Endodermal cell (in vitro differentiated cells): ENCODE measurements at regions not wholly inside any gene's neighbourhood (a gene's known extent, or its start where the extent isn't known, plus 50 kb on each side); places are given as distances from the start of the nearest gene placed in this dataset.

Experiments
- DNase-seq: peaks from one replicate; pipeline ENCODE4 v3.0.0-alpha.2; 2017
- H3K27ac ChIP-seq: 2 replicates; pipeline ENCODE4 v1.5.1; 2013; ENCODE audit warnings: mild to moderate bottlenecking, low read depth, low read length, moderate library complexity
- H3K27me3 ChIP-seq: 2 replicates; pipeline ENCODE4 v1.6.1; 2013; ENCODE audit warnings: mild to moderate bottlenecking, low read length, moderate library complexity; ENCODE audit not compliant: insufficient read depth, control insufficient read depth, poor library complexity, severe bottlenecking
- H3K36me3 ChIP-seq: 2 replicates; pipeline ENCODE4 v1.7.0; 2013; ENCODE audit warnings: mild to moderate bottlenecking, low read length, moderate library complexity; ENCODE audit not compliant: control insufficient read depth, insufficient read depth
- H3K4me1 ChIP-seq: one replicate; pipeline ENCODE4 v1.7.0; 2013; ENCODE audit warnings: low read length; ENCODE audit not compliant: control insufficient read depth, insufficient read depth
- H3K4me3 ChIP-seq: 2 replicates; pipeline ENCODE4 v1.5.1; 2013; ENCODE audit warnings: mild to moderate bottlenecking, low read length, moderate library complexity
- H3K9ac ChIP-seq: 2 replicates; pipeline ENCODE4 v1.6.1; 2013; ENCODE audit warnings: mild to moderate bottlenecking, low read length, moderate library complexity; ENCODE audit not compliant: poor library complexity, severe bottlenecking; ENCODE audit errors: extremely low read depth
- H3K9me3 ChIP-seq: 2 replicates; pipeline ENCODE4 v1.6.1; 2013; ENCODE audit warnings: mild to moderate bottlenecking, low read length, moderate library complexity; ENCODE audit not compliant: control insufficient read depth
- H3K27ac Mint-ChIP-seq: 2 replicates; pipeline ENCODE4 v1.8.0; 2020; ENCODE audit warnings: mixed read lengths
- H3K27me3 Mint-ChIP-seq: 2 replicates; pipeline ENCODE4 v1.8.0; 2021; ENCODE audit warnings: mild to moderate bottlenecking, mixed read lengths; ENCODE audit not compliant: insufficient read depth
- H3K36me3 Mint-ChIP-seq: 2 replicates; pipeline ENCODE4 v1.8.0; 2020; ENCODE audit warnings: low read depth, mixed read lengths
- H3K4me1 Mint-ChIP-seq: 2 replicates; pipeline ENCODE4 v1.8.0; 2020; ENCODE audit warnings: mixed read lengths
- H3K4me3 Mint-ChIP-seq: 2 replicates; pipeline ENCODE4 v1.8.0; 2020; ENCODE audit warnings: mild to moderate bottlenecking, moderate library complexity, mixed read lengths
- H3K9me3 Mint-ChIP-seq: 2 replicates; pipeline ENCODE4 v1.8.0; 2020; ENCODE audit warnings: mild to moderate bottlenecking, mixed read lengths
- WGBS, 2 experiments: methylation state at CpG; one replicate each; pipeline versions ENCODE4 v1.1.5 to v1.1.7; 2013; ENCODE audit warnings: missing lambda C conversion rate in 2 of 2, mixed read lengths in 1 of 2; ENCODE audit not compliant: insufficient coverage in 1 of 2, insufficient read length in 1 of 2; 5-methylcytosine and 5-hydroxymethylcytosine counted together
- TF ChIP-seq, protein P1 (sequence below): fragments of 200-600 bp; sonication (generic); conservative IDR thresholded peaks from 2 replicates; pipeline ENCODE4 v1.5.0; 2021; ENCODE audit warnings: antibody characterized with exemption, mild to moderate bottlenecking

DNA sequence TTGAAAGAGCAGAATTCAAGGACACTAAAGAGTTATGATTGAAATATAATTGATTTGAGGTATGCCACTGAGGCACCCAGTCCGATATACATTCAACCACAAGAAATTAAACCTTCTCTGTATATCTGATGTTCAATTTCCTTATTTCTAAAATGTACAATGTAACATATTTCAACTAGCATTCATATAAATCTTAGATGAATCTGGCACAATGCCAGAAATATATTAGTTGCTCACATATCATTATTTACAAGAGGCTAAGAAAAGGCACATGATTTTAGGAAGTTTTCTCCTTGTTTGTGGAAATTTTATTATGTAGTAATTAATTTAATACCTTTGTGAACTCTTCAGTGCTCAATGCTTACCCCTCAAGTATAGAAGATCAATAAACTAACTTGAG lies 532.3 kb downstream of the KCNA4 start:
- no CpG with 5 or more reads among the region's 1 CpG for WGBS, 2 experiments
- TF ChIP-seq, protein P1, sequence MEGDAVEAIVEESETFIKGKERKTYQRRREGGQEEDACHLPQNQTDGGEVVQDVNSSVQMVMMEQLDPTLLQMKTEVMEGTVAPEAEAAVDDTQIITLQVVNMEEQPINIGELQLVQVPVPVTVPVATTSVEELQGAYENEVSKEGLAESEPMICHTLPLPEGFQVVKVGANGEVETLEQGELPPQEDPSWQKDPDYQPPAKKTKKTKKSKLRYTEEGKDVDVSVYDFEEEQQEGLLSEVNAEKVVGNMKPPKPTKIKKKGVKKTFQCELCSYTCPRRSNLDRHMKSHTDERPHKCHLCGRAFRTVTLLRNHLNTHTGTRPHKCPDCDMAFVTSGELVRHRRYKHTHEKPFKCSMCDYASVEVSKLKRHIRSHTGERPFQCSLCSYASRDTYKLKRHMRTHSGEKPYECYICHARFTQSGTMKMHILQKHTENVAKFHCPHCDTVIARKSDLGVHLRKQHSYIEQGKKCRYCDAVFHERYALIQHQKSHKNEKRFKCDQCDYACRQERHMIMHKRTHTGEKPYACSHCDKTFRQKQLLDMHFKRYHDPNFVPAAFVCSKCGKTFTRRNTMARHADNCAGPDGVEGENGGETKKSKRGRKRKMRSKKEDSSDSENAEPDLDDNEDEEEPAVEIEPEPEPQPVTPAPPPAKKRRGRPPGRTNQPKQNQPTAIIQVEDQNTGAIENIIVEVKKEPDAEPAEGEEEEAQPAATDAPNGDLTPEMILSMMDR, result no peak
- Mint-ChIP-seq H3K9me3 (no peaks in the 10 kb centered on the region), H3K36me3 (no peaks in the 10 kb centered on the region), H3K4me3 (no peak overlapping the region), H3K27me3 (no peaks in the 10 kb centered on the region), H3K27ac (no peak overlapping the region), H3K4me1 (no peaks in the 10 kb centered on the region)
- Histone ChIP-seq H3K27me3 (no peaks in the 10 kb centered on the region), H3K27ac (no peak overlapping the region), H3K9me3 (no peaks in the 10 kb centered on the region), H3K4me1 (no peaks in the 10 kb centered on the region), H3K36me3 (no peaks in the 10 kb centered on the region), H3K4me3 (no peak overlapping the region), H3K9ac (no peak overlapping the region)
- DNase-seq, result no peak

DNA sequence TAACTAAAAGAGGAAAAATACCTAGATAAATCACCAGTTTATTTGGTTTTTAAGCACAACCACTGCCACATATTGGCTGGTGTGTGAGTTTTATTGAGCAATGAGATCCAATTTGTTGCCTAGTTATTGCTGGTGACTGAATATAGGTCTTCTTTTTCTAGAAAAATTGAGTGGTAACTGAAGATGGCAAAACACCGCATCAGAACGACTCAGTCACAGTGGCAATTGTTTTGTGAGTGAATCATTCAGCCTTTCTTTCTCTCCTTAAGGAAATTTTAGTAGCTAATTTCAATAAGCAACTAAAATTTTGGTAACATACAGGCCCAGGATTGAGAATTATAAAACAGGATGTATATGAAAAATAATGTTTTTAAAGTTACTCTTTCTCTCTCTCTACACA lies 533.0 kb downstream of the KCNA4 start:
- no peak overlapping the region for H3K27ac Mint-ChIP-seq
- no peaks in the 10 kb centered on the region for H3K4me1 Mint-ChIP-seq
- Histone ChIP-seq H3K27me3 (no peaks in the 10 kb centered on the region), H3K27ac (no peak overlapping the region), H3K36me3 (no peaks in the 10 kb centered on the region), H3K9me3 (no peaks in the 10 kb centered on the region), H3K4me1 (no peaks in the 10 kb centered on the region), H3K9ac (no peak overlapping the region), H3K4me3 (no peak overlapping the region)
- no peaks in the 10 kb centered on the region for H3K36me3 Mint-ChIP-seq
- TF ChIP-seq, protein P1, result no peak
- WGBS, 2 experiments, result 94 to 100% methylated on average over 2 of the region's 2 CpGs
- H3K9me3 Mint-ChIP-seq, result no peaks in the 10 kb centered on the region
- DNase-seq, result no peak
- H3K4me3 Mint-ChIP-seq, result no peak overlapping the region
- no peaks in the 10 kb centered on the region for H3K27me3 Mint-ChIP-seq

DNA sequence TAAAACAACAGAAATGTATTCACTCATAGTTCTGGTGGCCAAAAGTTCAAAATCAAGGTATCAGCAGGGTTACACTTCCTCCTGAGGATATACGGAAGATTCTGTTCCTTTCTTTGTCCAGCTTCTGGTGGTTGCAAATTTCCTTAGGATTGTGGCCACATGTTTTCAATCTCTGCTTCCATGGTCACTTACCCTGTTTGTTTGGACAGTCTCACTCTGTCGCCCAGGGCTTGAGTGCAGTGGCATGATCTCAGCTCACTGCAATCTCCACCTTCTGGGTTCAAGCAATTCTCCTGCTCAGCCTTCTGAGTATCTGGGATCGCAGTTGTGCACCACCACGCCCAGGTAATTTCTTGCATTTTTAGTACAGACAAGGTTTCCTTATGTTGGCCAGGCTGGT lies 534.3 kb downstream of the KCNA4 start:
- Mint-ChIP-seq H3K4me1 (no peaks in the 10 kb centered on the region), H3K4me3 (no peak overlapping the region), H3K27ac (no peak overlapping the region), H3K27me3 (no peaks in the 10 kb centered on the region), H3K9me3 (no peaks in the 10 kb centered on the region), H3K36me3 (no peaks in the 10 kb centered on the region)
- H3K9me3 ChIP-seq, result no peaks in the 10 kb centered on the region
- TF ChIP-seq, protein P1, result no peak
- no peaks in the 10 kb centered on the region for H3K4me1 ChIP-seq
- no peak overlapping the region for H3K4me3 ChIP-seq
- no peak overlapping the region for H3K27ac ChIP-seq
- no peaks in the 10 kb centered on the region for H3K27me3 ChIP-seq
- no peaks in the 10 kb centered on the region for H3K36me3 ChIP-seq
- DNase-seq, result no peak
- WGBS, 2 experiments, result 90 to 91% methylated on average over 4 of the region's 4 CpGs
- no peak overlapping the region for H3K9ac ChIP-seq
